ENCODE measurements at regions not wholly inside any gene's neighbourhood (a gene's known extent, or its start where the extent isn't known, plus 50 kb on each side); places are given as distances from the start of the nearest gene placed in this dataset.
A peak's percentile ranks its signal among the peaks of the same experiment; 100 is the strongest.
"Not testable (repeated sequence)": the region's sequence is repeated elsewhere in the genome, so short reads cannot be mapped to it uniquely, and the experiment has no call there.

GRCh38 chr9:75378926-75379325, 290.6 kb downstream of the OSTF1 start:
- Histone ChIP-seq H3K4me3 (no peak overlapping the region), H3K27ac (peak overlapping the region in 1 of 2 donors; percentile 30)
- no peak for TF ChIP-seq CTCF (IDR thresholded peaks at IDR 0.05)
- DNase-seq (ENCODE audit: low spot score): no peak

GRCh38 chr9:75382126-75382525, 293.8 kb downstream of the OSTF1 start:
- Histone ChIP-seq H3K27ac (no peak overlapping the region), H3K4me3 (no peak overlapping the region)
- no peak for DNase-seq (ENCODE audit: low spot score)
- TF ChIP-seq CTCF (IDR thresholded peaks at IDR 0.05): no peak

GRCh38 chr9:75383420-75384034, 295.2 kb downstream of the OSTF1 start:
- not testable (repeated sequence) for DNase-seq (ENCODE audit: low spot score); H3K27ac ChIP-seq

GRCh38 chr9:75385236-75385635, 296.9 kb downstream of the OSTF1 start:
- Histone ChIP-seq H3K4me3 (no peak overlapping the region), H3K27ac (no peak overlapping the region)
- DNase-seq (ENCODE audit: low spot score): no peak
- no peak for TF ChIP-seq CTCF (IDR thresholded peaks at IDR 0.05)

More at GRCh38 chr9:75383420-75384034, 295.2 kb downstream of the OSTF1 start:
- H3K4me3 ChIP-seq: not testable (repeated sequence)

- TF ChIP-seq CTCF (IDR thresholded peaks at IDR 0.05): no peak
- Histone ChIP-seq H3K27ac (peak overlapping the region in 1 of 2 donors; percentile 64), H3K4me3 (no peak overlapping the region)
- DNase-seq (ENCODE audit: low spot score): no peak
Observed at GRCh38 chr9:75389101-75389500, 300.8 kb downstream of the OSTF1 start.

GRCh38 chr9:75390951-75391350, 302.6 kb downstream of the OSTF1 start:
- no peak for DNase-seq (ENCODE audit: low spot score)
- TF ChIP-seq CTCF (IDR thresholded peaks at IDR 0.05): no peak
- H3K4me3 ChIP-seq: no peak overlapping the region
- no peak overlapping the region for H3K27ac ChIP-seq

GRCh38 chr9:75391497-75391896, 303.2 kb downstream of the OSTF1 start:
- TF ChIP-seq CTCF (IDR thresholded peaks at IDR 0.05): no peak
- no peak overlapping the region for H3K27ac ChIP-seq
- no peak overlapping the region for H3K4me3 ChIP-seq
- no peak for DNase-seq (ENCODE audit: low spot score)
